ENCODE measurements at regions not wholly inside any gene's neighbourhood (a gene's known extent, or its start where the extent isn't known, plus 50 kb on each side); places are given as distances from the start of the nearest gene placed in this dataset.

- TF ChIP-seq, protein P1, sequence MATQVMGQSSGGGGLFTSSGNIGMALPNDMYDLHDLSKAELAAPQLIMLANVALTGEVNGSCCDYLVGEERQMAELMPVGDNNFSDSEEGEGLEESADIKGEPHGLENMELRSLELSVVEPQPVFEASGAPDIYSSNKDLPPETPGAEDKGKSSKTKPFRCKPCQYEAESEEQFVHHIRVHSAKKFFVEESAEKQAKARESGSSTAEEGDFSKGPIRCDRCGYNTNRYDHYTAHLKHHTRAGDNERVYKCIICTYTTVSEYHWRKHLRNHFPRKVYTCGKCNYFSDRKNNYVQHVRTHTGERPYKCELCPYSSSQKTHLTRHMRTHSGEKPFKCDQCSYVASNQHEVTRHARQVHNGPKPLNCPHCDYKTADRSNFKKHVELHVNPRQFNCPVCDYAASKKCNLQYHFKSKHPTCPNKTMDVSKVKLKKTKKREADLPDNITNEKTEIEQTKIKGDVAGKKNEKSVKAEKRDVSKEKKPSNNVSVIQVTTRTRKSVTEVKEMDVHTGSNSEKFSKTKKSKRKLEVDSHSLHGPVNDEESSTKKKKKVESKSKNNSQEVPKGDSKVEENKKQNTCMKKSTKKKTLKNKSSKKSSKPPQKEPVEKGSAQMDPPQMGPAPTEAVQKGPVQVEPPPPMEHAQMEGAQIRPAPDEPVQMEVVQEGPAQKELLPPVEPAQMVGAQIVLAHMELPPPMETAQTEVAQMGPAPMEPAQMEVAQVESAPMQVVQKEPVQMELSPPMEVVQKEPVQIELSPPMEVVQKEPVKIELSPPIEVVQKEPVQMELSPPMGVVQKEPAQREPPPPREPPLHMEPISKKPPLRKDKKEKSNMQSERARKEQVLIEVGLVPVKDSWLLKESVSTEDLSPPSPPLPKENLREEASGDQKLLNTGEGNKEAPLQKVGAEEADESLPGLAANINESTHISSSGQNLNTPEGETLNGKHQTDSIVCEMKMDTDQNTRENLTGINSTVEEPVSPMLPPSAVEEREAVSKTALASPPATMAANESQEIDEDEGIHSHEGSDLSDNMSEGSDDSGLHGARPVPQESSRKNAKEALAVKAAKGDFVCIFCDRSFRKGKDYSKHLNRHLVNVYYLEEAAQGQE (IDR thresholded peaks at IDR 0.05), result no peak
- TF ChIP-seq, protein P2, sequence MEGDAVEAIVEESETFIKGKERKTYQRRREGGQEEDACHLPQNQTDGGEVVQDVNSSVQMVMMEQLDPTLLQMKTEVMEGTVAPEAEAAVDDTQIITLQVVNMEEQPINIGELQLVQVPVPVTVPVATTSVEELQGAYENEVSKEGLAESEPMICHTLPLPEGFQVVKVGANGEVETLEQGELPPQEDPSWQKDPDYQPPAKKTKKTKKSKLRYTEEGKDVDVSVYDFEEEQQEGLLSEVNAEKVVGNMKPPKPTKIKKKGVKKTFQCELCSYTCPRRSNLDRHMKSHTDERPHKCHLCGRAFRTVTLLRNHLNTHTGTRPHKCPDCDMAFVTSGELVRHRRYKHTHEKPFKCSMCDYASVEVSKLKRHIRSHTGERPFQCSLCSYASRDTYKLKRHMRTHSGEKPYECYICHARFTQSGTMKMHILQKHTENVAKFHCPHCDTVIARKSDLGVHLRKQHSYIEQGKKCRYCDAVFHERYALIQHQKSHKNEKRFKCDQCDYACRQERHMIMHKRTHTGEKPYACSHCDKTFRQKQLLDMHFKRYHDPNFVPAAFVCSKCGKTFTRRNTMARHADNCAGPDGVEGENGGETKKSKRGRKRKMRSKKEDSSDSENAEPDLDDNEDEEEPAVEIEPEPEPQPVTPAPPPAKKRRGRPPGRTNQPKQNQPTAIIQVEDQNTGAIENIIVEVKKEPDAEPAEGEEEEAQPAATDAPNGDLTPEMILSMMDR (IDR thresholded peaks at IDR 0.05), result no peak
- TF ChIP-seq MAZ (IDR thresholded peaks at IDR 0.05; ENCODE audit: borderline replicate concordance, low read depth, low read length) (no peak), MAFK (IDR thresholded peaks at IDR 0.05; ENCODE audit: partially characterized antibody) (no peak), JUNB (IDR thresholded peaks at IDR 0.05) (no peak), FOSL2 (IDR thresholded peaks at IDR 0.05) (no peak), FOSL2 (CRISPR knock-in tag; IDR thresholded peaks at IDR 0.05) (no peak), SREBF2 (IDR thresholded peaks at IDR 0.05) (no peak), POLR2A (IDR thresholded peaks at IDR 0.05; ENCODE audit: low read length) (no peak), CHD2 (IDR thresholded peaks at IDR 0.05; ENCODE audit: low read length, partially characterized antibody) (no peak), SMC3 (IDR thresholded peaks at IDR 0.05) (no peak), EP300 (IDR thresholded peaks at IDR 0.05) (no peak), ESRRA (IDR thresholded peaks at IDR 0.05; ENCODE audit: borderline replicate concordance, low read length) (no peak), RFX5 (IDR thresholded peaks at IDR 0.05) (no peak), CEBPB (IDR thresholded peaks at IDR 0.05) (no peak)
These were observed 292.9 kb upstream of the MEX3C start for GRCh38 chr18:51490417-51490816.

Data from A549 (cell line).